ENCODE measurements at regions not wholly inside any gene's neighbourhood (a gene's known extent, or its start where the extent isn't known, plus 50 kb on each side); places are given as distances from the start of the nearest gene placed in this dataset.

DNA sequence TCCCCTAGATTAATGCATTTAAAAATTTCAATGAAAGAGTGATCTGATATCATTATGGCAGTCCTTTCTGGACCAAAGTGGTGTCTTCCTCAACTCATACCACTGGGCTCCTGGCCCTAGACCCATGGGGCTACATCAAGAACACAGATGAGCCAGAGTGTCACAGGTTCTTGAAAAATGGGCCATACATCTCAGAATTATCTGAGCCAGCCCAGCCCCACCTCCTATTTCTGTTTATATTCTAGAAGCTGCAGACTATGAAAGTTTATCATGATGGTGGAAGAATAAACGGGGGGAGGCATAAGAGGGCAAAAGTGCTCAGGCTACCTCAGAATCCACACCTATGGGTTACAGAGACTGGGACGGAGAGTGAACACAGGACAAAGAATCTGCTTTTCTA lies 120.6 kb upstream of the TACR1 start (continued):
- TF ChIP-seq, protein P1, sequence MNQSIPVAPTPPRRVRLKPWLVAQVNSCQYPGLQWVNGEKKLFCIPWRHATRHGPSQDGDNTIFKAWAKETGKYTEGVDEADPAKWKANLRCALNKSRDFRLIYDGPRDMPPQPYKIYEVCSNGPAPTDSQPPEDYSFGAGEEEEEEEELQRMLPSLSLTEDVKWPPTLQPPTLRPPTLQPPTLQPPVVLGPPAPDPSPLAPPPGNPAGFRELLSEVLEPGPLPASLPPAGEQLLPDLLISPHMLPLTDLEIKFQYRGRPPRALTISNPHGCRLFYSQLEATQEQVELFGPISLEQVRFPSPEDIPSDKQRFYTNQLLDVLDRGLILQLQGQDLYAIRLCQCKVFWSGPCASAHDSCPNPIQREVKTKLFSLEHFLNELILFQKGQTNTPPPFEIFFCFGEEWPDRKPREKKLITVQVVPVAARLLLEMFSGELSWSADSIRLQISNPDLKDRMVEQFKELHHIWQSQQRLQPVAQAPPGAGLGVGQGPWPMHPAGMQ (IDR thresholded peaks at IDR 0.05; ENCODE audit: borderline replicate concordance), result no peak
- TF ChIP-seq CBX3 (IDR thresholded peaks at IDR 0.05; ENCODE audit: borderline replicate concordance, low read depth) (no peak), FOS (IDR thresholded peaks at IDR 0.05; ENCODE audit: borderline replicate concordance, extremely low read depth, insufficient read length) (no peak), PAX5 (IDR thresholded peaks at IDR 0.05; ENCODE audit: borderline replicate concordance, low read depth, low read length) (no peak), CBX5 (IDR thresholded peaks at IDR 0.05; ENCODE audit: low read depth) (no peak), EGR1 (IDR thresholded peaks at IDR 0.05; ENCODE audit: borderline replicate concordance in 1 of 2, low read depth in 2 of 2, low read length in 2 of 2) (no peak), RAD21 (IDR thresholded peaks at IDR 0.05; ENCODE audit: insufficient read depth, low read depth, low read length) (no peak), POLR2AphosphoS5 (IDR thresholded peaks at IDR 0.05; ENCODE audit: low read length) (no peak), RBBP5 (conservative IDR thresholded peaks at IDR 0.05) (no peak)
- TF ChIP-seq, protein P2, sequence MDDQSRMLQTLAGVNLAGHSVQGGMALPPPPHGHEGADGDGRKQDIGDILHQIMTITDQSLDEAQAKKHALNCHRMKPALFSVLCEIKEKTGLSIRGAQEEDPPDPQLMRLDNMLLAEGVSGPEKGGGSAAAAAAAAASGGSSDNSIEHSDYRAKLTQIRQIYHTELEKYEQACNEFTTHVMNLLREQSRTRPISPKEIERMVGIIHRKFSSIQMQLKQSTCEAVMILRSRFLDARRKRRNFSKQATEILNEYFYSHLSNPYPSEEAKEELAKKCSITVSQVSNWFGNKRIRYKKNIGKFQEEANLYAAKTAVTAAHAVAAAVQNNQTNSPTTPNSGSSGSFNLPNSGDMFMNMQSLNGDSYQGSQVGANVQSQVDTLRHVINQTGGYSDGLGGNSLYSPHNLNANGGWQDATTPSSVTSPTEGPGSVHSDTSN (IDR thresholded peaks at IDR 0.05; ENCODE audit: insufficient replicate concordance, low read depth, low read length), result no peak
- TF ChIP-seq, protein P3, sequence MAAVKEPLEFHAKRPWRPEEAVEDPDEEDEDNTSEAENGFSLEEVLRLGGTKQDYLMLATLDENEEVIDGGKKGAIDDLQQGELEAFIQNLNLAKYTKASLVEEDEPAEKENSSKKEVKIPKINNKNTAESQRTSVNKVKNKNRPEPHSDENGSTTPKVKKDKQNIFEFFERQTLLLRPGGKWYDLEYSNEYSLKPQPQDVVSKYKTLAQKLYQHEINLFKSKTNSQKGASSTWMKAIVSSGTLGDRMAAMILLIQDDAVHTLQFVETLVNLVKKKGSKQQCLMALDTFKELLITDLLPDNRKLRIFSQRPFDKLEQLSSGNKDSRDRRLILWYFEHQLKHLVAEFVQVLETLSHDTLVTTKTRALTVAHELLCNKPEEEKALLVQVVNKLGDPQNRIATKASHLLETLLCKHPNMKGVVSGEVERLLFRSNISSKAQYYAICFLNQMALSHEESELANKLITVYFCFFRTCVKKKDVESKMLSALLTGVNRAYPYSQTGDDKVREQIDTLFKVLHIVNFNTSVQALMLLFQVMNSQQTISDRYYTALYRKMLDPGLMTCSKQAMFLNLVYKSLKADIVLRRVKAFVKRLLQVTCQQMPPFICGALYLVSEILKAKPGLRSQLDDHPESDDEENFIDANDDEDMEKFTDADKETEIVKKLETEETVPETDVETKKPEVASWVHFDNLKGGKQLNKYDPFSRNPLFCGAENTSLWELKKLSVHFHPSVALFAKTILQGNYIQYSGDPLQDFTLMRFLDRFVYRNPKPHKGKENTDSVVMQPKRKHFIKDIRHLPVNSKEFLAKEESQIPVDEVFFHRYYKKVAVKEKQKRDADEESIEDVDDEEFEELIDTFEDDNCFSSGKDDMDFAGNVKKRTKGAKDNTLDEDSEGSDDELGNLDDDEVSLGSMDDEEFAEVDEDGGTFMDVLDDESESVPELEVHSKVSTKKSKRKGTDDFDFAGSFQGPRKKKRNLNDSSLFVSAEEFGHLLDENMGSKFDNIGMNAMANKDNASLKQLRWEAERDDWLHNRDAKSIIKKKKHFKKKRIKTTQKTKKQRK (IDR thresholded peaks at IDR 0.05; ENCODE audit: low read depth, low read length), result no peak
- TF ChIP-seq, protein P4, sequence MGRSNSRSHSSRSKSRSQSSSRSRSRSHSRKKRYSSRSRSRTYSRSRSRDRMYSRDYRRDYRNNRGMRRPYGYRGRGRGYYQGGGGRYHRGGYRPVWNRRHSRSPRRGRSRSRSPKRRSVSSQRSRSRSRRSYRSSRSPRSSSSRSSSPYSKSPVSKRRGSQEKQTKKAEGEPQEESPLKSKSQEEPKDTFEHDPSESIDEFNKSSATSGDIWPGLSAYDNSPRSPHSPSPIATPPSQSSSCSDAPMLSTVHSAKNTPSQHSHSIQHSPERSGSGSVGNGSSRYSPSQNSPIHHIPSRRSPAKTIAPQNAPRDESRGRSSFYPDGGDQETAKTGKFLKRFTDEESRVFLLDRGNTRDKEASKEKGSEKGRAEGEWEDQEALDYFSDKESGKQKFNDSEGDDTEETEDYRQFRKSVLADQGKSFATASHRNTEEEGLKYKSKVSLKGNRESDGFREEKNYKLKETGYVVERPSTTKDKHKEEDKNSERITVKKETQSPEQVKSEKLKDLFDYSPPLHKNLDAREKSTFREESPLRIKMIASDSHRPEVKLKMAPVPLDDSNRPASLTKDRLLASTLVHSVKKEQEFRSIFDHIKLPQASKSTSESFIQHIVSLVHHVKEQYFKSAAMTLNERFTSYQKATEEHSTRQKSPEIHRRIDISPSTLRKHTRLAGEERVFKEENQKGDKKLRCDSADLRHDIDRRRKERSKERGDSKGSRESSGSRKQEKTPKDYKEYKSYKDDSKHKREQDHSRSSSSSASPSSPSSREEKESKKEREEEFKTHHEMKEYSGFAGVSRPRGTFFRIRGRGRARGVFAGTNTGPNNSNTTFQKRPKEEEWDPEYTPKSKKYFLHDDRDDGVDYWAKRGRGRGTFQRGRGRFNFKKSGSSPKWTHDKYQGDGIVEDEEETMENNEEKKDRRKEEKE (IDR thresholded peaks at IDR 0.05), result no peak
- TF ChIP-seq, protein P5, sequence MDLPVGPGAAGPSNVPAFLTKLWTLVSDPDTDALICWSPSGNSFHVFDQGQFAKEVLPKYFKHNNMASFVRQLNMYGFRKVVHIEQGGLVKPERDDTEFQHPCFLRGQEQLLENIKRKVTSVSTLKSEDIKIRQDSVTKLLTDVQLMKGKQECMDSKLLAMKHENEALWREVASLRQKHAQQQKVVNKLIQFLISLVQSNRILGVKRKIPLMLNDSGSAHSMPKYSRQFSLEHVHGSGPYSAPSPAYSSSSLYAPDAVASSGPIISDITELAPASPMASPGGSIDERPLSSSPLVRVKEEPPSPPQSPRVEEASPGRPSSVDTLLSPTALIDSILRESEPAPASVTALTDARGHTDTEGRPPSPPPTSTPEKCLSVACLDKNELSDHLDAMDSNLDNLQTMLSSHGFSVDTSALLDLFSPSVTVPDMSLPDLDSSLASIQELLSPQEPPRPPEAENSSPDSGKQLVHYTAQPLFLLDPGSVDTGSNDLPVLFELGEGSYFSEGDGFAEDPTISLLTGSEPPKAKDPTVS (IDR thresholded peaks at IDR 0.05; ENCODE audit: low read depth, low read length), result no peak

Measured in GM12878 (cell line).